ENCODE measurements at regions not wholly inside any gene's neighbourhood (a gene's known extent, or its start where the extent isn't known, plus 50 kb on each side); places are given as distances from the start of the nearest gene placed in this dataset.

DNA sequence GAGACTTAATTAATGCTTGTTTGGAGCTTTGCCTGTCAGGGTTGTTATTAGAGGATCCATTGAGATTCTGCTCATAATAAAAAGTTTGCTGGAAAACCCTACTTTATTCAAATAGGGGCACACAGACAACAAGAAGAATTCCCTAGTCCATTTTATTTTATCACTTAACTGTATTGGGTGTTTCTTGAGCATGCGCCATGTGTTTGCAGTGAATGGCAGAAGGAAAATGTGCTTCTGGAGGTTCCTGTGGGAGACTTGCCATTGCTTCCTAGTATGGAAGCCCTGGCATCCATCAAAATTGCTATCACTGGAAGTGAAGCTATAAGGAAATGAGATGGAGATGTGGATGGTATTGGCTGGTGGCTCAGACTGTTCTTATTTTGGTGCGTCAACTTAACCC, 106.6 kb upstream of the GALNT18 start:
- H3K4me2 ChIP-seq: no peak overlapping the region
- WGBS (ENCODE audit: low lambda C conversion rate): 86% methylated on average over 2 of the region's 2 CpGs
- no peak overlapping the region for H3K27ac ChIP-seq (ENCODE audit: low read depth in 2 of 2, low read length in 1 of 2)
- CTCF ChIA-PET: interaction anchor here (1.5 kb wide), 1 partner anchor 11 kb away, joined by 3 read pairs; no protein-coding TSS in a partner anchor
- H3K9me3 ChIP-seq: no peaks in the 10 kb centered on the region
- no peak for DNase-seq
- no peak overlapping the region for H3K9ac ChIP-seq
- H2AFZ ChIP-seq (ENCODE audit: low read depth): no peak overlapping the region
- H3K9me2 ChIP-seq: no peaks in the 10 kb centered on the region
- H4K20me1 ChIP-seq (ENCODE audit: insufficient read depth): no peaks in the 10 kb centered on the region
- H3K4me3 ChIP-seq (ENCODE audit: low read depth in 2 of 2, low read length in 1 of 2): no peak overlapping the region
- POLR2A ChIA-PET: no interaction called here
- TF ChIP-seq, protein P1, sequence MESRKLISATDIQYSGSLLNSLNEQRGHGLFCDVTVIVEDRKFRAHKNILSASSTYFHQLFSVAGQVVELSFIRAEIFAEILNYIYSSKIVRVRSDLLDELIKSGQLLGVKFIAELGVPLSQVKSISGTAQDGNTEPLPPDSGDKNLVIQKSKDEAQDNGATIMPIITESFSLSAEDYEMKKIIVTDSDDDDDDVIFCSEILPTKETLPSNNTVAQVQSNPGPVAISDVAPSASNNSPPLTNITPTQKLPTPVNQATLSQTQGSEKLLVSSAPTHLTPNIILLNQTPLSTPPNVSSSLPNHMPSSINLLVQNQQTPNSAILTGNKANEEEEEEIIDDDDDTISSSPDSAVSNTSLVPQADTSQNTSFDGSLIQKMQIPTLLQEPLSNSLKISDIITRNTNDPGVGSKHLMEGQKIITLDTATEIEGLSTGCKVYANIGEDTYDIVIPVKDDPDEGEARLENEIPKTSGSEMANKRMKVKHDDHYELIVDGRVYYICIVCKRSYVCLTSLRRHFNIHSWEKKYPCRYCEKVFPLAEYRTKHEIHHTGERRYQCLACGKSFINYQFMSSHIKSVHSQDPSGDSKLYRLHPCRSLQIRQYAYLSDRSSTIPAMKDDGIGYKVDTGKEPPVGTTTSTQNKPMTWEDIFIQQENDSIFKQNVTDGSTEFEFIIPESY (IDR thresholded peaks at IDR 0.05; ENCODE audit: borderline replicate concordance, low read depth): no peak
- no peaks in the 10 kb centered on the region for H3K79me2 ChIP-seq (ENCODE audit: insufficient read depth)
- no peaks in the 10 kb centered on the region; the same call in 1 of the 2 replicates for H3K27me3 ChIP-seq (ENCODE audit: insufficient read depth)
- no peaks in the 10 kb centered on the region; a peak in 1 of 4 replicates for H3K4me1 ChIP-seq (ENCODE audit: control insufficient read depth in 1 of 2, insufficient read depth in 2 of 2, low read depth in 1 of 2, low read length in 1 of 2)
- H3K36me3 ChIP-seq (replicated peaks in 1 of 2; ENCODE audit: control insufficient read depth in 1 of 2, insufficient read depth in 2 of 2, low read length in 1 of 2): no peaks in the 10 kb centered on the region
- no peaks in the 10 kb centered on the region for H3F3A ChIP-seq (replicated peaks; ENCODE audit: insufficient read depth)

DNA sequence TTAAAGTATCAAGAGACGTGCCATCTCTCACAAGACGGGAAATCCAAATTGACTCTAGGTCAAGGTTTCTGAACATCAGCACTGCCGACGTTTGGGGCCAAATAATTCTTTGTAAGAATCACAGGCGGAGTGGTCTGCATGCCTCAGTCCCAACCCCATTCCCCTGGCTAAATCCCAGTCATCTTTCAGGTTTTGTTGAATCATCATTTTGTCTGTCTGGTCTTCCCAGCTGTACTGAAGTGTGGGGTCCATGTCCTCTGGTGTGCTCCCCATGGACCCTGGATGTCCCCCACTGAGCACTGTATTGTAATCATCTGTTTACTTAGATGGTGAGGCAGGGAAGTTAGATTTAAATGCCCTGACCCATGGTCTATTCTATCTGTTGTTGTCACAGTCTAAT, 103.6 kb upstream of the GALNT18 start:
- DNase-seq: no peak
- H3K9me2 ChIP-seq: no peaks in the 10 kb centered on the region
- H3F3A ChIP-seq (replicated peaks; ENCODE audit: insufficient read depth): no peaks in the 10 kb centered on the region
- H3K27me3 ChIP-seq (ENCODE audit: insufficient read depth): no peaks in the 10 kb centered on the region; the same call in 1 of the 2 replicates
- no peak overlapping the region for H3K4me2 ChIP-seq
- H3K79me2 ChIP-seq (ENCODE audit: insufficient read depth): no peaks in the 10 kb centered on the region
- H3K4me1 ChIP-seq (ENCODE audit: control insufficient read depth in 1 of 2, insufficient read depth in 2 of 2, low read depth in 1 of 2, low read length in 1 of 2): no peaks in the 10 kb centered on the region
- H2AFZ ChIP-seq (ENCODE audit: low read depth): no peak overlapping the region
- H3K27ac ChIP-seq (ENCODE audit: low read depth in 2 of 2, low read length in 1 of 2): no peak overlapping the region
- H4K20me1 ChIP-seq (ENCODE audit: insufficient read depth): no peaks in the 10 kb centered on the region
- H3K36me3 ChIP-seq (replicated peaks in 1 of 2; ENCODE audit: control insufficient read depth in 1 of 2, insufficient read depth in 2 of 2, low read length in 1 of 2): no peaks in the 10 kb centered on the region
- H3K9me3 ChIP-seq: no peaks in the 10 kb centered on the region
- H3K4me3 ChIP-seq (ENCODE audit: low read depth in 2 of 2, low read length in 1 of 2): no peak overlapping the region
- H3K9ac ChIP-seq: no peak overlapping the region
- CTCF ChIA-PET: no interaction called here
- WGBS (ENCODE audit: low lambda C conversion rate): 38% methylated on average over 5 of the region's 5 CpGs
- POLR2A ChIA-PET: no interaction called here
- TF ChIP-seq, protein P2, sequence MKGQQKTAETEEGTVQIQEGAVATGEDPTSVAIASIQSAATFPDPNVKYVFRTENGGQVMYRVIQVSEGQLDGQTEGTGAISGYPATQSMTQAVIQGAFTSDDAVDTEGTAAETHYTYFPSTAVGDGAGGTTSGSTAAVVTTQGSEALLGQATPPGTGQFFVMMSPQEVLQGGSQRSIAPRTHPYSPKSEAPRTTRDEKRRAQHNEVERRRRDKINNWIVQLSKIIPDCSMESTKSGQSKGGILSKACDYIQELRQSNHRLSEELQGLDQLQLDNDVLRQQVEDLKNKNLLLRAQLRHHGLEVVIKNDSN (IDR thresholded peaks at IDR 0.05; ENCODE audit: borderline replicate concordance, low read depth): no peak
- TF ChIP-seq MXI1 (IDR thresholded peaks at IDR 0.05; ENCODE audit: low read depth, low read length) (no peak), EP300 (IDR thresholded peaks at IDR 0.05; ENCODE audit: borderline replicate concordance in 1 of 2, low read depth in 1 of 2, low read length in 1 of 2) (no peak), SIN3A (IDR thresholded peaks at IDR 0.05; ENCODE audit: borderline replicate concordance, low read depth, low read length) (no peak), FOXM1 (IDR thresholded peaks at IDR 0.05; ENCODE audit: low read depth) (no peak), EZH2phosphoT487 (IDR thresholded peaks at IDR 0.05; ENCODE audit: borderline replicate concordance, low read depth) (no peak), GATA2 (CRISPR knock-in tag; IDR thresholded peaks at IDR 0.05) (no peak), RCOR1 (IDR thresholded peaks at IDR 0.05; ENCODE audit: low read length) (no peak), POLR2AphosphoS5 (IDR thresholded peaks at IDR 0.05; ENCODE audit: low read depth, low read length) (no peak), RFX5 (IDR thresholded peaks at IDR 0.05; ENCODE audit: low read length) (no peak), TAF1 (IDR thresholded peaks at IDR 0.05; ENCODE audit: borderline replicate concordance, low read depth, low read length) (no peak), TEAD4 (IDR thresholded peaks at IDR 0.05; ENCODE audit: borderline replicate concordance, insufficient read depth) (no peak), ELF1 (IDR thresholded peaks at IDR 0.05) (no peak)
- TF ChIP-seq, protein P3, sequence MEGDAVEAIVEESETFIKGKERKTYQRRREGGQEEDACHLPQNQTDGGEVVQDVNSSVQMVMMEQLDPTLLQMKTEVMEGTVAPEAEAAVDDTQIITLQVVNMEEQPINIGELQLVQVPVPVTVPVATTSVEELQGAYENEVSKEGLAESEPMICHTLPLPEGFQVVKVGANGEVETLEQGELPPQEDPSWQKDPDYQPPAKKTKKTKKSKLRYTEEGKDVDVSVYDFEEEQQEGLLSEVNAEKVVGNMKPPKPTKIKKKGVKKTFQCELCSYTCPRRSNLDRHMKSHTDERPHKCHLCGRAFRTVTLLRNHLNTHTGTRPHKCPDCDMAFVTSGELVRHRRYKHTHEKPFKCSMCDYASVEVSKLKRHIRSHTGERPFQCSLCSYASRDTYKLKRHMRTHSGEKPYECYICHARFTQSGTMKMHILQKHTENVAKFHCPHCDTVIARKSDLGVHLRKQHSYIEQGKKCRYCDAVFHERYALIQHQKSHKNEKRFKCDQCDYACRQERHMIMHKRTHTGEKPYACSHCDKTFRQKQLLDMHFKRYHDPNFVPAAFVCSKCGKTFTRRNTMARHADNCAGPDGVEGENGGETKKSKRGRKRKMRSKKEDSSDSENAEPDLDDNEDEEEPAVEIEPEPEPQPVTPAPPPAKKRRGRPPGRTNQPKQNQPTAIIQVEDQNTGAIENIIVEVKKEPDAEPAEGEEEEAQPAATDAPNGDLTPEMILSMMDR (IDR thresholded peaks at IDR 0.05): no peak
- TF ChIP-seq, protein P4, sequence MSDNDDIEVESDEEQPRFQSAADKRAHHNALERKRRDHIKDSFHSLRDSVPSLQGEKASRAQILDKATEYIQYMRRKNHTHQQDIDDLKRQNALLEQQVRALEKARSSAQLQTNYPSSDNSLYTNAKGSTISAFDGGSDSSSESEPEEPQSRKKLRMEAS (IDR thresholded peaks at IDR 0.05; ENCODE audit: low read depth): no peak
- TF ChIP-seq, protein P1 (IDR thresholded peaks at IDR 0.05; ENCODE audit: borderline replicate concordance, low read depth): no peak
- TF ChIP-seq, protein P5, sequence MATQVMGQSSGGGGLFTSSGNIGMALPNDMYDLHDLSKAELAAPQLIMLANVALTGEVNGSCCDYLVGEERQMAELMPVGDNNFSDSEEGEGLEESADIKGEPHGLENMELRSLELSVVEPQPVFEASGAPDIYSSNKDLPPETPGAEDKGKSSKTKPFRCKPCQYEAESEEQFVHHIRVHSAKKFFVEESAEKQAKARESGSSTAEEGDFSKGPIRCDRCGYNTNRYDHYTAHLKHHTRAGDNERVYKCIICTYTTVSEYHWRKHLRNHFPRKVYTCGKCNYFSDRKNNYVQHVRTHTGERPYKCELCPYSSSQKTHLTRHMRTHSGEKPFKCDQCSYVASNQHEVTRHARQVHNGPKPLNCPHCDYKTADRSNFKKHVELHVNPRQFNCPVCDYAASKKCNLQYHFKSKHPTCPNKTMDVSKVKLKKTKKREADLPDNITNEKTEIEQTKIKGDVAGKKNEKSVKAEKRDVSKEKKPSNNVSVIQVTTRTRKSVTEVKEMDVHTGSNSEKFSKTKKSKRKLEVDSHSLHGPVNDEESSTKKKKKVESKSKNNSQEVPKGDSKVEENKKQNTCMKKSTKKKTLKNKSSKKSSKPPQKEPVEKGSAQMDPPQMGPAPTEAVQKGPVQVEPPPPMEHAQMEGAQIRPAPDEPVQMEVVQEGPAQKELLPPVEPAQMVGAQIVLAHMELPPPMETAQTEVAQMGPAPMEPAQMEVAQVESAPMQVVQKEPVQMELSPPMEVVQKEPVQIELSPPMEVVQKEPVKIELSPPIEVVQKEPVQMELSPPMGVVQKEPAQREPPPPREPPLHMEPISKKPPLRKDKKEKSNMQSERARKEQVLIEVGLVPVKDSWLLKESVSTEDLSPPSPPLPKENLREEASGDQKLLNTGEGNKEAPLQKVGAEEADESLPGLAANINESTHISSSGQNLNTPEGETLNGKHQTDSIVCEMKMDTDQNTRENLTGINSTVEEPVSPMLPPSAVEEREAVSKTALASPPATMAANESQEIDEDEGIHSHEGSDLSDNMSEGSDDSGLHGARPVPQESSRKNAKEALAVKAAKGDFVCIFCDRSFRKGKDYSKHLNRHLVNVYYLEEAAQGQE (IDR thresholded peaks at IDR 0.05; ENCODE audit: low read depth, low read length): no peak

Measured in SK-N-SH (cell line).